Fibroblast of mammary gland (primary cell): ENCODE measurements at regions not wholly inside any gene's neighbourhood (a gene's known extent, or its start where the extent isn't known, plus 50 kb on each side); places are given as distances from the start of the nearest gene placed in this dataset.
"Not testable (repeated sequence)": the region's sequence is repeated elsewhere in the genome, so short reads cannot be mapped to it uniquely, and the experiment has no call there.

Experiments
- DNase-seq: peaks from one replicate; pipeline ENCODE4 v3.0.0-alpha.2; 2010; ENCODE audit warnings: low read depth
- H3K4me3 ChIP-seq: 2 replicates; pipeline ENCODE4 v1.5.1; 2011; ENCODE audit warnings: low read depth, mild to moderate bottlenecking, low read length, moderate library complexity; ENCODE audit not compliant: control insufficient read depth
- TF ChIP-seq, protein P1 (sequence below): conservative IDR thresholded peaks from 2 replicates; pipeline ENCODE4 v1.5.1; 2011; ENCODE audit warnings: low read depth, low read length, inconsistent platforms; ENCODE audit not compliant: control insufficient read depth, insufficient read depth

DNA sequence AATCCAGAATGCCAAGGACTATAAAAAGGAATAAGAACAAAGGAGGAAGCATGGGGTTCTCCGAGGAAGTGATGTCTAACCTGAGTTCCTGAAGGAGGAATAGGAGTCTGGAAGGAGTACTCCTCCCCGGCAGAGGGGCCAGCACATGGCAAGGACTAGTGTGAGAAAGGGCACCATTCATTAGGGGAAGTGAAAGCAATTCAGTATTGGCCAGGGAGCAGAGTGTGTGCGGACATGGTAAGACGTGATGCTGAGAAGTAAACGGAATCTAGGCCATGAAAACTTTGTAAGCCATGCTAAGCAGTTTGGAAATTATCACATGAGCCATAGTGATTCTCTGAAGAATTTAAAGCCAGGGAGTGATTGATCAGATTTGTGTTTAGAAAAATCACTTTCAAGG is 218.9 kb upstream of the PRDM1 start:
- TF ChIP-seq, protein P1, sequence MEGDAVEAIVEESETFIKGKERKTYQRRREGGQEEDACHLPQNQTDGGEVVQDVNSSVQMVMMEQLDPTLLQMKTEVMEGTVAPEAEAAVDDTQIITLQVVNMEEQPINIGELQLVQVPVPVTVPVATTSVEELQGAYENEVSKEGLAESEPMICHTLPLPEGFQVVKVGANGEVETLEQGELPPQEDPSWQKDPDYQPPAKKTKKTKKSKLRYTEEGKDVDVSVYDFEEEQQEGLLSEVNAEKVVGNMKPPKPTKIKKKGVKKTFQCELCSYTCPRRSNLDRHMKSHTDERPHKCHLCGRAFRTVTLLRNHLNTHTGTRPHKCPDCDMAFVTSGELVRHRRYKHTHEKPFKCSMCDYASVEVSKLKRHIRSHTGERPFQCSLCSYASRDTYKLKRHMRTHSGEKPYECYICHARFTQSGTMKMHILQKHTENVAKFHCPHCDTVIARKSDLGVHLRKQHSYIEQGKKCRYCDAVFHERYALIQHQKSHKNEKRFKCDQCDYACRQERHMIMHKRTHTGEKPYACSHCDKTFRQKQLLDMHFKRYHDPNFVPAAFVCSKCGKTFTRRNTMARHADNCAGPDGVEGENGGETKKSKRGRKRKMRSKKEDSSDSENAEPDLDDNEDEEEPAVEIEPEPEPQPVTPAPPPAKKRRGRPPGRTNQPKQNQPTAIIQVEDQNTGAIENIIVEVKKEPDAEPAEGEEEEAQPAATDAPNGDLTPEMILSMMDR: no peak
- DNase-seq: no peak
- H3K4me3 ChIP-seq: no peak overlapping the region

DNA sequence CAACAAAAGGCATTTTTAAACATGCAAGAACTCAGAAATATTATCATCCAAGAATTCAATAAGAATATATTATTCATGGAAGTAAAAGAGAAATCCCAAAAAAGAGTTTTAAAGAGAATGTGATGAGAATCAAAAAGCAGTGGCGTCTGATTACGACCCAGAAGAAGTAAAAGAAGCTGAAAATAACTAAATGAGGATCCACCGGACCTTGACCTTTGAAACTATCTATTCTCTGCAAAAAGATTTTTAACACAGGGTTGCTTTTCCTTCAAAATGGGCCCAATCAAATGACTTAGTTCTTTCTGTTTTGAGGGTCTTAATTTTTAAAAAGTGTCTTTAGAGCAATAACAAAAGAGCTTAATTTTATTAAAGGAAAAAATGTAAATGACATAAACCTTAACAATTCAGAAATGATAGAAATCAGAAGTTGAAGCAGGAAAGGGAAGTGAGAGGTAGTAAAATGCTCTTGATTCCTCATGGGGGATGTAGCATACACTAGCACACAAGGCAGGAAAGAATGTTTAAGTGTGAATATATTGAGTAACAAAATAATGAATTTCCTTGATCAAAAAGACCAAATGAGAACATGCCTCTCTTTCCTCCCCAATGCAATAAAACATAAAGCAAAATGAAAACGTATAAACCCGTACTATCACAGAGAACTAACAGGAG is 223.1 kb upstream of the PRDM1 start:
- TF ChIP-seq, protein P1: no peak
- H3K4me3 ChIP-seq: no peak overlapping the region
- no peak for DNase-seq

DNA sequence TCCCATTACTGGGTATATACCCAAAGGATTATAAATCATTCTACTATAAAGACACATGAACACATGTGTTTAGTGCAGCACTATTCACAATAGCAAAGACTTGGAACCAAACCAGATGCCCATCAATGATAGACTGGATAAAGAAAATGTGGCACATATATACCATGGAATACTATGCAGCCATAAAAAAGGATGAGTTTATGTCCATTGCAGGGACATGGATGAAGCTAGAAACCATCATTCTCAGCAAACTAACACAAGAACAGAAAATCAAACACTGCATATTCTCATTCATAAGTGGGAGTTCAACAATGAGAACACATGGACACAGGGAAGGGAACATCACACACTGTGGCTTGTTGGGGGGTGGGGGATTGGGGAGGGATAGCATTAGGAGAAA is 225.2 kb upstream of the PRDM1 start:
- H3K4me3 ChIP-seq, DNase-seq: not testable (repeated sequence)

DNA sequence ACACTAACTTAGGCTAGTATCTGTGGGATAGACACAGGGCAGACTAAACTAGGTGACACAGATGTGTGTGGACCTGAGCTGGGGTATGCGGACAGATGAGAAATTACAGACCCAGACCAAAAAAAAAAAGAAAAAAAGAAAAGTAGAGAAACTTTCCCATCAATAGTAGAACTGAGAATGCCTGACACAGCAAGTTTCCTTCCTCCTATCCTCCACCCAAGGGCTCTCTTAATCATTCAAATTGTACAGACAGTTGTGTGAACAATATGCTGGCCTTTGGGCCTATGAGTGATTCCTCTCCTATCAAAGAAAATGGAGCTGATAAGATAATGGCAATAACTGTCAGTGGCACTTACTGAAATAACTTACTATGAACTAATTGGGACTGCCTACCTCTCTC is 226.7 kb upstream of the PRDM1 start:
- TF ChIP-seq, protein P1: no peak
- no peak overlapping the region for H3K4me3 ChIP-seq
- no peak for DNase-seq

DNA sequence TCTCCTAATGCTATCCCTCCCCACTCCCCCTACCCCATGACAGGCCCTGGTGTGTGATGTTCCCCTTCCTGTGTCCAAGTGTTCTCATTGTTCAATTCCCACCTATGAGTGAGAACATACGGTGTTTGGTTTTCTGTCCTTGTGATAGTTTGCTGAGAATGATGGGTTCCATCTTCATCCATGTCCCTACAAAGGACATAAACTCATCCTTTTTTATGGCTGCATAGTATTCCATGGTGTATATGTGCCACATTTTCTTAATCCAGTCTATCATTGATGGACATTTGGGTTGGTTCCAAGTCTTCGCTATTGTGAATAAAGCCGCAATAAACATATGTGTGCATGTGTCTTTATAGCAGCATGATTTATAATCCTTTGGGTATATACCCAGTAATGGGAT is 227.5 kb upstream of the PRDM1 start:
- H3K4me3 ChIP-seq: not testable (repeated sequence)

DNA sequence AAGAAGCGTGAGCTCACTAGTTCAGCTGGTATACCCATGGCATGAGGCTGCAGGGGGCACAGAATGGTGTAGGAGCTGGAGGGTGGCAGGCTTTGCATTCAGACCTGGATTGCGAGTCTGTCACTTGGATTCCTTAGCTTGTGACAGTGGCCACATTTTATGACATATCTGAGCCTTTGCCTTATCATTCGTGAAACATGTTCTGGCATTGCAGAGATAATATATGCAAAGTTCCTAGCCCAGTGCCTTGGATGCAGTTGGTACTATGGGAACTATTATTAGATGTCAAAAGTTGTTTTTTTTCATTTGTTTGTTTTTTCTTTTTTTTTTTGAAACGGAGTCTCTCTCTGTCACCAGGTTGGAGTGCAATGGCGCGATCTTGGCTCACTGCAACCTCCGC is 230.7 kb upstream of the PRDM1 start:
- no peak for DNase-seq
- H3K4me3 ChIP-seq: no peak overlapping the region
- TF ChIP-seq, protein P1: no peak

More for the DNA sequence above, 227.5 kb upstream of the PRDM1 start:
- not testable (repeated sequence) for DNase-seq

DNA sequence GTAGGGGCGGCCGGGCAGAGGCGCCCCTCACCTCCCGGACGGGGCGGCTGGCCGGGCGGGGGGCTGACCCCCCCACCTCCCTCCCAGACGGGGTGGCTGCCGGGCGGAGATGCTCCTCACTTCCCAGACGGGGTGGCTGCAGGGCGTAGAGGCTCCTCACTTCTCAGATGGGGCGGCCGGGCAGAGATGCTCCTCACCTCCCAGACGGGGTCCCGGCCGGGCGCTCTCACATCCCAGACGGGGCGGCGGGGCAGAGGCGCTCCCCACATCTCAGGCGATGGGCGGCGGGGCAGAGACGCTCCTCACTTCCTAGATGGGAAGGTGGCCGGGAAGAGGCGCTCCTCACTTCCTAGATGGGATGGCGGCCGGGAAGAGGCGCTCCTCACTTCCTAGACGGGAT is 232.2 kb upstream of the PRDM1 start:
- not testable (repeated sequence) for H3K4me3 ChIP-seq, DNase-seq

DNA sequence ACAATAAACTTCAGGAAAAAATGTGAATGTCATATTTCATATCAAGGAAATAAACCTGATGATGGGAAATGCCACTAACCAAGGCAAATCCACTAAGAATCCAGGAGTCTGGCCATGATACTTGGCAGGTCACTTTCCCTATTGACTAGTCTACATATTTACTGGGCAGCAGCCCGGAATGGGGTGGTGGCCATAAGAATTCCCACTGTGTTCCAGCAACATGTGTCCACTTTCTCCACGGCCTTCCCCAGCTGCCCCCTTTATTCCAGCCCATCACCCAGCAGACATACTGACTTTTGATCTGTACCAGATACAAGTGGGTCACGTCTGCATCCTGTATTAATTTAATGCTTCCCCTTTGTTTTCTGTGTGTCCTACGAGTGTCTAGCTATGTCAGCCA is 234.5 kb upstream of the PRDM1 start:
- no peak overlapping the region for H3K4me3 ChIP-seq
- TF ChIP-seq, protein P1: no peak
- no peak for DNase-seq

DNA sequence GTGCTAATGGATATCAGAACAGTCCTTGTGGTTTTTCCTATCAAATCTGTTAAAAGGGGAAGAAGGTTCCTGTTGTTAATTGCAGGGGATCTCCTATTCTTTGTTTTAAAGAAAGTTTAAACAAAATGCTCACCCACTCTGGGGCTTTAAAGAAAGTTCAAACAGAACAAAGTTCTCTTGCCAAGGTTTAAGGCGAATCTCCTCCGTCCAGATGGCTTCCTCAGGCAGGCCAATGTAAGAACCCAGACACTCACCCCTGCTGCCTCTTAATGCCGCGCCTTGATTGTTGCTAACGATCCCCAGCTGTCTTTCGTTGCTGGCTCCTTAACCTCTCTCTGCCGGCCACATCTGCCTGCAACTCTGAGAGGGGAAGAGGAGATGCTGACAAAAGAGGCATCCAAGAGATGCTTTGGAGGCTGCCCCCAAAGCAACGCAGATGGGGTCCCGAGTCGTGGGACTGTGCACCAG is 235.0 kb upstream of the PRDM1 start:
- H3K4me3 ChIP-seq: no peak overlapping the region
- peak; percentile 61 for DNase-seq
- TF ChIP-seq, protein P1: no peak
